ENCODE measurements at regions not wholly inside any gene's neighbourhood (a gene's known extent, or its start where the extent isn't known, plus 50 kb on each side); places are given as distances from the start of the nearest gene placed in this dataset.

GRCh38 chr3:197428952-197429351 is 126.8 kb downstream of the BDH1 start:
- TF ChIP-seq, protein P1, sequence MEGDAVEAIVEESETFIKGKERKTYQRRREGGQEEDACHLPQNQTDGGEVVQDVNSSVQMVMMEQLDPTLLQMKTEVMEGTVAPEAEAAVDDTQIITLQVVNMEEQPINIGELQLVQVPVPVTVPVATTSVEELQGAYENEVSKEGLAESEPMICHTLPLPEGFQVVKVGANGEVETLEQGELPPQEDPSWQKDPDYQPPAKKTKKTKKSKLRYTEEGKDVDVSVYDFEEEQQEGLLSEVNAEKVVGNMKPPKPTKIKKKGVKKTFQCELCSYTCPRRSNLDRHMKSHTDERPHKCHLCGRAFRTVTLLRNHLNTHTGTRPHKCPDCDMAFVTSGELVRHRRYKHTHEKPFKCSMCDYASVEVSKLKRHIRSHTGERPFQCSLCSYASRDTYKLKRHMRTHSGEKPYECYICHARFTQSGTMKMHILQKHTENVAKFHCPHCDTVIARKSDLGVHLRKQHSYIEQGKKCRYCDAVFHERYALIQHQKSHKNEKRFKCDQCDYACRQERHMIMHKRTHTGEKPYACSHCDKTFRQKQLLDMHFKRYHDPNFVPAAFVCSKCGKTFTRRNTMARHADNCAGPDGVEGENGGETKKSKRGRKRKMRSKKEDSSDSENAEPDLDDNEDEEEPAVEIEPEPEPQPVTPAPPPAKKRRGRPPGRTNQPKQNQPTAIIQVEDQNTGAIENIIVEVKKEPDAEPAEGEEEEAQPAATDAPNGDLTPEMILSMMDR (IDR thresholded peaks at IDR 0.05) = no peak
- TF ChIP-seq POLR2A (IDR thresholded peaks at IDR 0.05) = no peak
- no peak for TF ChIP-seq EP300 (IDR thresholded peaks at IDR 0.05)
